ENCODE measurements at regions not wholly inside any gene's neighbourhood (a gene's known extent, or its start where the extent isn't known, plus 50 kb on each side); places are given as distances from the start of the nearest gene placed in this dataset.

DNA sequence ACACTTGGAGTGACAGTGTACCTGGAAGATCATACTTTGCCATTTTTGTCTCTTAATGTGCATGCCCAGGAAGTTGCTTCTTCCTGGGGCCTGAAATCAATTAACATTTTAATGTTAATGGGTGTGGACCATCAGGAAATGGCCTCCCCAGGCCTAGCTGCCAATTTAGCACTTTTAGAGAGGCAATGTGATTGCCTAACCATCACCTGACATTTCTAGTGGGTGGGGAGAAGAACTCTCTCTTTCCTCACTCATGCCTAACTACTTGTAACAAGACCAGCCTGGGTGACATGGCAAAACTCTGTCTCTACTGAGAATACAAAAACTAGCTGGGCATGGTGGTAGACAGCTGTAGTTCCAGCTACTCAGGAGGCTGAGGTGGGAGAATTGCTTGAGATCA is 549.0 kb upstream of the RGS18 start:
- H3K9me3 ChIP-seq = no peaks in the 10 kb centered on the region
- DNase-seq (no peak), ATAC-seq (peak; percentile 15)
- intact Hi-C loops (cut with DNase I) = no loop called here
- H3K36me3 ChIP-seq = no peaks in the 10 kb centered on the region
- no peaks in the 10 kb centered on the region for H3K27me3 ChIP-seq
- TF ChIP-seq, protein P1, sequence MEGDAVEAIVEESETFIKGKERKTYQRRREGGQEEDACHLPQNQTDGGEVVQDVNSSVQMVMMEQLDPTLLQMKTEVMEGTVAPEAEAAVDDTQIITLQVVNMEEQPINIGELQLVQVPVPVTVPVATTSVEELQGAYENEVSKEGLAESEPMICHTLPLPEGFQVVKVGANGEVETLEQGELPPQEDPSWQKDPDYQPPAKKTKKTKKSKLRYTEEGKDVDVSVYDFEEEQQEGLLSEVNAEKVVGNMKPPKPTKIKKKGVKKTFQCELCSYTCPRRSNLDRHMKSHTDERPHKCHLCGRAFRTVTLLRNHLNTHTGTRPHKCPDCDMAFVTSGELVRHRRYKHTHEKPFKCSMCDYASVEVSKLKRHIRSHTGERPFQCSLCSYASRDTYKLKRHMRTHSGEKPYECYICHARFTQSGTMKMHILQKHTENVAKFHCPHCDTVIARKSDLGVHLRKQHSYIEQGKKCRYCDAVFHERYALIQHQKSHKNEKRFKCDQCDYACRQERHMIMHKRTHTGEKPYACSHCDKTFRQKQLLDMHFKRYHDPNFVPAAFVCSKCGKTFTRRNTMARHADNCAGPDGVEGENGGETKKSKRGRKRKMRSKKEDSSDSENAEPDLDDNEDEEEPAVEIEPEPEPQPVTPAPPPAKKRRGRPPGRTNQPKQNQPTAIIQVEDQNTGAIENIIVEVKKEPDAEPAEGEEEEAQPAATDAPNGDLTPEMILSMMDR (IDR thresholded peaks at IDR 0.05) = no peak
- H3K4me3 ChIP-seq = no peak overlapping the region
- H3K27ac ChIP-seq = no peak overlapping the region
- no peaks in the 10 kb centered on the region for H3K4me1 ChIP-seq

- H3K36me3 ChIP-seq = no peaks in the 10 kb centered on the region
- intact Hi-C loops (cut with DNase I) = no loop called here
- H3K27ac ChIP-seq = no peak overlapping the region
- ATAC-seq (no peak), DNase-seq (no peak)
- TF ChIP-seq, protein P1 (IDR thresholded peaks at IDR 0.05) = no peak
- H3K4me3 ChIP-seq = no peak overlapping the region
- H3K9me3 ChIP-seq = no peaks in the 10 kb centered on the region
- H3K27me3 ChIP-seq = no peaks in the 10 kb centered on the region
- no peaks in the 10 kb centered on the region for H3K4me1 ChIP-seq
Observed at GRCh38 chr1:191615101-191615821, 543.0 kb upstream of the RGS18 start.

DNA sequence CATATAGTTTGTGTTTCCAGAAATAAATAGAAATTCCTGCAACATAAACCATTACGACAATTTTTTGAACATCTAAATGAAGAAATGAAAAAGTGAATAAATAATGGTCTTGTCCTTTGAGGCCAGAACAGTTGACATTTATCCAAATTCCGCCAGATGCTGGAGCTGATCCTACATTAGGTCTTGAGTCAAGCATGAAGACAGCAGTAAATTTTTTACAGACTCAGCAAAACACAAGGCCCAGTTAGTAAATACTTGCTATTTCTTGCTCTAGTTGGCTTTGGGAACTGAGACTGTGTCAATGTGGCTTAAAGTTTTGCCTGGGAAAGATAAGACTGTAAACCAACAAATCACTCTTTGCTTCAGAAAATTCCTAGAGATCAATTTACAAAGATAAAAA is 540.1 kb upstream of the RGS18 start:
- H3K27ac ChIP-seq = no peak overlapping the region
- TF ChIP-seq, protein P1 (IDR thresholded peaks at IDR 0.05) = no peak
- intact Hi-C loops (cut with DNase I) = no loop called here
- no peak for DNase-seq
- no peaks in the 10 kb centered on the region for H3K4me1 ChIP-seq
- no peaks in the 10 kb centered on the region for H3K36me3 ChIP-seq
- no peak overlapping the region for H3K4me3 ChIP-seq
- H3K27me3 ChIP-seq = no peaks in the 10 kb centered on the region
- ATAC-seq = no peak
- H3K9me3 ChIP-seq = no peaks in the 10 kb centered on the region

- DNase-seq (no peak), ATAC-seq (no peak)
- Histone ChIP-seq H3K27ac (no peak overlapping the region), H3K4me1 (no peaks in the 10 kb centered on the region), H3K4me3 (no peak overlapping the region), H3K36me3 (no peaks in the 10 kb centered on the region), H3K9me3 (no peaks in the 10 kb centered on the region), H3K27me3 (no peaks in the 10 kb centered on the region)
- intact Hi-C loops (cut with DNase I) = no loop called here
- TF ChIP-seq, protein P1 (IDR thresholded peaks at IDR 0.05) = no peak
Observed at GRCh38 chr1:191620883-191621282, 537.4 kb upstream of the RGS18 start.

DNA sequence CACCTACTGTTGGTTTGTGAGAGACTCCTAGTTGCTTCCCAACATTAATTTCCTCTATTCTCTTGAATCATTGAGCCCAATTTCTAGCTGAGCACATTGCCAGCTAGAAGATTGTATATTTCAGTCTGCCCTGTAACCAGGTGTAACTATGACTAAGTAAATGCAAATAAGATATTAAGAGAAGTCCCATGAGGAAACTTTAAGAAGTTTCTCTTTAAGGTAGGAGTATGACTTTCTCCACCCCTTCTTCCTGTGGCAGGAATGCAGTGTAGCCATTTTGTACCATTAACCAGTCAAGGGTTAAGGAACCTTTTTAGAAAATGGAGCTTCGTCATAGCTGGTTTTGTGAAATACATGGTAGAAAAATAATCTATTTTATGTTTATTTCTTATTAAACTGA is 534.2 kb upstream of the RGS18 start:
- no peaks in the 10 kb centered on the region for H3K36me3 ChIP-seq
- no peaks in the 10 kb centered on the region for H3K9me3 ChIP-seq
- ATAC-seq (no peak), DNase-seq (no peak)
- no peaks in the 10 kb centered on the region for H3K27me3 ChIP-seq
- no peak overlapping the region for H3K27ac ChIP-seq
- no peak overlapping the region for H3K4me3 ChIP-seq
- TF ChIP-seq, protein P1 (IDR thresholded peaks at IDR 0.05) = no peak
- H3K4me1 ChIP-seq = no peaks in the 10 kb centered on the region
- intact Hi-C loops (cut with DNase I) = no loop called here

DNA sequence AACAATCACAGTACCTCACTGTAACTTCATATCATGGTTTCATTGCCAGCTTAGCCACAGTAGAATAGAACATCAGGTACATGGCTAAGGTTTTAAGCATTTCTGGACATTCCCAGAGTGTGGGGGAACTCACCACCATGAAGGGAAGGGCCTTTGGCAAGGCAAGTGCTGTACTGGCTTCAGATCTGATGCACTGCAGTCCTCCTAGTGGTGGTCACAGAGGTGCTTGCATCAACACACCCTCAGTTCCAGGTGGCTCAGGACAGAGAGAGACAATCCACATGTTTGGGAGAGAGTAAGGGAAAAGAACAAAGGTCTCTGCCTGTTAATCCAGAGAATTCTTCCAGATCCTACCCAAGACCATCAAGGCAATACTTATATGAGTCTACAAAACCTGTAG is 528.4 kb upstream of the RGS18 start:
- intact Hi-C loops (cut with DNase I) = no loop called here
- ATAC-seq = no peak
- TF ChIP-seq, protein P1 (IDR thresholded peaks at IDR 0.05) = no peak
- DNase-seq = no peak
- H3K36me3 ChIP-seq = no peaks in the 10 kb centered on the region
- H3K27ac ChIP-seq = no peak overlapping the region
- H3K4me3 ChIP-seq = no peak overlapping the region
- no peaks in the 10 kb centered on the region for H3K9me3 ChIP-seq
- H3K4me1 ChIP-seq = no peaks in the 10 kb centered on the region
- no peaks in the 10 kb centered on the region for H3K27me3 ChIP-seq
